ENCODE measurements at regions not wholly inside any gene's neighbourhood (a gene's known extent, or its start where the extent isn't known, plus 50 kb on each side); places are given as distances from the start of the nearest gene placed in this dataset.
A peak's percentile ranks its signal among the peaks of the same experiment; 100 is the strongest.

- Mint-ChIP-seq H3K9me3 (peaks cover 0 to 7% (median 0%) of the 10 kb centered on the region in 9 donors), H3K27ac (no peak overlapping the region), H3K4me1 (no peaks in the 10 kb centered on the region), H3K36me3 (no peaks in the 10 kb centered on the region), H3K27me3 (peaks cover 5 to 24% (median 13%) of the 10 kb centered on the region in 5 donors), H3K4me3 (no peak overlapping the region)
- ATAC-seq = no peak
- no peak for DNase-seq
- POLR2A ChIA-PET = no interaction called here
Observed at GRCh38 chr6:69623357-69623756, 173.5 kb downstream of the LMBRD1 start.

GRCh38 chr6:69622924-69623323 is 173.9 kb downstream of the LMBRD1 start:
- H3K36me3 Mint-ChIP-seq = no peaks in the 10 kb centered on the region
- H3K4me1 Mint-ChIP-seq = no peaks in the 10 kb centered on the region
- no peak overlapping the region for H3K27ac Mint-ChIP-seq
- no peak for ATAC-seq
- H3K9me3 Mint-ChIP-seq = peaks cover 0 to 6% (median 0%) of the 10 kb centered on the region in 9 donors
- H3K4me3 Mint-ChIP-seq = no peak overlapping the region
- POLR2A ChIA-PET = no interaction called here
- H3K27me3 Mint-ChIP-seq = peaks cover 5 to 24% (median 13%) of the 10 kb centered on the region in 5 donors
- DNase-seq = no peak

GRCh38 chr6:69622230-69622629 is 174.6 kb downstream of the LMBRD1 start:
- H3K4me1 Mint-ChIP-seq = no peaks in the 10 kb centered on the region

GRCh38 chr6:69617163-69617562 is 179.6 kb downstream of the LMBRD1 start:
- Mint-ChIP-seq H3K27me3 (peaks cover 0 to 5% (median 3%) of the 10 kb centered on the region in 5 donors), H3K27ac (no peak overlapping the region), H3K4me3 (no peak overlapping the region)

More at GRCh38 chr6:69622230-69622629, 174.6 kb downstream of the LMBRD1 start:
- Mint-ChIP-seq H3K9me3 (peaks cover 0 to 2% (median 0%) of the 10 kb centered on the region in 9 donors), H3K4me3 (no peak overlapping the region), H3K27ac (no peak overlapping the region), H3K36me3 (no peaks in the 10 kb centered on the region), H3K27me3 (peaks cover 5 to 19% (median 13%) of the 10 kb centered on the region in 5 donors)
- DNase-seq = no peak
- no peak for ATAC-seq
- POLR2A ChIA-PET = no interaction called here

GRCh38 chr6:69609836-69610472 is 186.9 kb downstream of the LMBRD1 start:
- no peak for ATAC-seq
- H3K27ac Mint-ChIP-seq = no peak overlapping the region
- DNase-seq = no peak
- no peaks in the 10 kb centered on the region for H3K4me1 Mint-ChIP-seq
- POLR2A ChIA-PET = no interaction called here
- no peak overlapping the region for H3K4me3 Mint-ChIP-seq
- peaks cover 0 to 8% (median 1%) of the 10 kb centered on the region in 5 donors for H3K27me3 Mint-ChIP-seq
- H3K36me3 Mint-ChIP-seq = no peaks in the 10 kb centered on the region
- peaks cover 0 to 2% (median 0%) of the 10 kb centered on the region in 9 donors for H3K9me3 Mint-ChIP-seq

More at GRCh38 chr6:69617163-69617562, 179.6 kb downstream of the LMBRD1 start:
- no peak for ATAC-seq
- Mint-ChIP-seq H3K36me3 (no peaks in the 10 kb centered on the region), H3K9me3 (peaks cover 0 to 2% (median 0%) of the 10 kb centered on the region in 9 donors), H3K4me1 (no peaks in the 10 kb centered on the region)
- DNase-seq = no peak
- POLR2A ChIA-PET = no interaction called here

GRCh38 chr6:69601132-69601531 is 195.7 kb downstream of the LMBRD1 start:
- DNase-seq = no peak
- POLR2A ChIA-PET = no interaction called here
- no peak overlapping the region for H3K4me3 Mint-ChIP-seq
- no peak overlapping the region for H3K27ac Mint-ChIP-seq
- ATAC-seq = no peak
- H3K4me1 Mint-ChIP-seq = no peaks in the 10 kb centered on the region
- H3K9me3 Mint-ChIP-seq = peaks cover 0 to 11% (median 0%) of the 10 kb centered on the region in 9 donors
- H3K27me3 Mint-ChIP-seq = peaks cover 1 to 23% (median 8%) of the 10 kb centered on the region in 5 donors
- H3K36me3 Mint-ChIP-seq = no peaks in the 10 kb centered on the region

GRCh38 chr6:69594405-69594804 is 202.4 kb downstream of the LMBRD1 start:
- Mint-ChIP-seq H3K36me3 (no peaks in the 10 kb centered on the region), H3K4me3 (no peak overlapping the region), H3K27ac (no peak overlapping the region), H3K4me1 (no peaks in the 10 kb centered on the region), H3K27me3 (peaks cover 0 to 11% (median 0%) of the 10 kb centered on the region in 5 donors), H3K9me3 (peaks cover 0 to 12% (median 0%) of the 10 kb centered on the region in 9 donors)
- DNase-seq = no peak
- POLR2A ChIA-PET = no interaction called here
- ATAC-seq = no peak

GRCh38 chr6:69593706-69594105 is 203.1 kb downstream of the LMBRD1 start:
- DNase-seq (no peak), ATAC-seq (no peak)
- no peaks in the 10 kb centered on the region for H3K4me1 Mint-ChIP-seq
- no peak overlapping the region for H3K27ac Mint-ChIP-seq
- H3K36me3 Mint-ChIP-seq = no peaks in the 10 kb centered on the region
- POLR2A ChIA-PET = no interaction called here
- H3K4me3 Mint-ChIP-seq = no peak overlapping the region
- peaks cover 0 to 11% (median 0%) of the 10 kb centered on the region in 5 donors for H3K27me3 Mint-ChIP-seq
- H3K9me3 Mint-ChIP-seq = peaks cover 0 to 12% (median 0%) of the 10 kb centered on the region in 9 donors

GRCh38 chr6:69589626-69590025 is 207.2 kb downstream of the LMBRD1 start:
- POLR2A ChIA-PET = no interaction called here
- DNase-seq (no peak), ATAC-seq (no peak)
- Mint-ChIP-seq H3K9me3 (peaks cover 0 to 2% (median 0%) of the 10 kb centered on the region in 9 donors), H3K4me1 (peaks cover 3 to 12% (median 10%) of the 10 kb centered on the region in 4 donors), H3K27me3 (peaks cover 0 to 8% (median 0%) of the 10 kb centered on the region in 5 donors), H3K4me3 (no peak overlapping the region), H3K36me3 (no peaks in the 10 kb centered on the region), H3K27ac (no peak overlapping the region)

- peaks cover 0 to 2% (median 0%) of the 10 kb centered on the region in 9 donors for H3K9me3 Mint-ChIP-seq
- POLR2A ChIA-PET = no interaction called here
- H3K4me3 Mint-ChIP-seq = peak overlapping the region in 3 of 10 donors; percentile 5 to 31 (median 16)
- H3K27ac Mint-ChIP-seq = no peak overlapping the region
- DNase-seq (no peak), ATAC-seq (no peak)
- no peaks in the 10 kb centered on the region for H3K36me3 Mint-ChIP-seq
- peaks cover 7 to 36% (median 12%) of the 10 kb centered on the region in 5 donors for H3K27me3 Mint-ChIP-seq
- peaks cover 5 to 21% (median 18%) of the 10 kb centered on the region in 4 donors for H3K4me1 Mint-ChIP-seq
Observed at GRCh38 chr6:69584913-69585729, 211.7 kb downstream of the LMBRD1 start.

GRCh38 chr6:69584536-69584912 is 212.3 kb downstream of the LMBRD1 start:
- DNase-seq (no peak), ATAC-seq (no peak)
- H3K27ac Mint-ChIP-seq = no peak overlapping the region
- H3K36me3 Mint-ChIP-seq = no peaks in the 10 kb centered on the region
- peaks cover 8 to 37% (median 12%) of the 10 kb centered on the region in 5 donors for H3K27me3 Mint-ChIP-seq
- H3K4me3 Mint-ChIP-seq = peak overlapping the region in 2 of 10 donors; percentile 5 to 16
- peaks cover 5 to 21% (median 18%) of the 10 kb centered on the region in 4 donors for H3K4me1 Mint-ChIP-seq
- H3K9me3 Mint-ChIP-seq = peaks cover 0 to 2% (median 0%) of the 10 kb centered on the region in 9 donors
- POLR2A ChIA-PET = no interaction called here

- Mint-ChIP-seq H3K27ac (no peak overlapping the region), H3K27me3 (peaks cover 11 to 37% (median 14%) of the 10 kb centered on the region in 5 donors), H3K36me3 (no peaks in the 10 kb centered on the region), H3K4me3 (no peak overlapping the region), H3K9me3 (peaks cover 0 to 2% (median 0%) of the 10 kb centered on the region in 9 donors), H3K4me1 (peaks cover 5 to 21% (median 18%) of the 10 kb centered on the region in 4 donors)
- no peak for DNase-seq
- POLR2A ChIA-PET = no interaction called here
- ATAC-seq = no peak
Observed at GRCh38 chr6:69581581-69581980, 215.2 kb downstream of the LMBRD1 start.

- ATAC-seq (no peak), DNase-seq (no peak)
- H3K27me3 Mint-ChIP-seq = peaks cover 11 to 37% (median 14%) of the 10 kb centered on the region in 5 donors
- H3K9me3 Mint-ChIP-seq = no peaks in the 10 kb centered on the region
- no peak overlapping the region for H3K27ac Mint-ChIP-seq
- POLR2A ChIA-PET = no interaction called here
- peaks cover 5 to 21% (median 17%) of the 10 kb centered on the region in 4 donors for H3K4me1 Mint-ChIP-seq
- H3K36me3 Mint-ChIP-seq = no peaks in the 10 kb centered on the region
- no peak overlapping the region for H3K4me3 Mint-ChIP-seq
Observed at GRCh38 chr6:69580706-69581105, 216.1 kb downstream of the LMBRD1 start.

Data from naive thymus-derived CD8-positive, alpha-beta T cell (primary cell).